Thoracic aorta (tissue), 2 donors: ENCODE measurements at regions not wholly inside any gene's neighbourhood (a gene's known extent, or its start where the extent isn't known, plus 50 kb on each side); places are given as distances from the start of the nearest gene placed in this dataset.

Experiments
- ATAC-seq: fragments of 150-250 bp; one replicate; pipeline ENCODE4 v1.8.0; 2017; ENCODE audit warnings: low read depth; ENCODE audit not compliant: insufficient number of reproducible peaks, low FRiP score
- DNase-seq: peaks from one replicate; pipeline ENCODE4 v3.0.0-alpha.2; 2020; ENCODE audit warnings: low spot score
- H3K27ac ChIP-seq, 2 donors: fragments of 200-600 bp; sonication (generic); 1 replicate in 1 of 2; 2 replicates in 1 of 2; pipeline ENCODE4 v1.5.1; 2016; ENCODE audit warnings: mild to moderate bottlenecking in 2 of 2, moderate library complexity in 2 of 2
- H3K27me3 ChIP-seq: fragments of 200-600 bp; sonication (generic); replicated peaks from 2 replicates; pipeline ENCODE4 v1.6.0; 2016; ENCODE audit warnings: mild to moderate bottlenecking; ENCODE audit not compliant: insufficient read depth
- H3K36me3 ChIP-seq: fragments of 200-600 bp; sonication (generic); one replicate; pipeline ENCODE4 v1.5.1; 2016
- H3K4me1 ChIP-seq, 2 donors: fragments of 200-600 bp; sonication (generic); 1 replicate in 1 of 2; 2 replicates in 1 of 2; pipeline versions ENCODE4 v1.5.1 to v1.6.0; 2016; ENCODE audit warnings: low read depth in 2 of 2, mild to moderate bottlenecking in 1 of 2; ENCODE audit not compliant: control insufficient read depth in 1 of 2
- H3K4me3 ChIP-seq: fragments of 200-600 bp; sonication (generic); 2 replicates; pipeline ENCODE4 v1.5.1; 2016; ENCODE audit warnings: mild to moderate bottlenecking
- H3K9me3 ChIP-seq: fragments of 200-600 bp; sonication (generic); 2 replicates; pipeline ENCODE4 v1.5.1; 2016
- CTCF ChIP-seq: fragments of 200-600 bp; sonication (generic); IDR thresholded peaks from one replicate; pipeline ENCODE4 v1.5.1; 2019; ENCODE audit warnings: antibody characterized with exemption

- H3K36me3 ChIP-seq = no peaks in the 10 kb centered on the region
- TF ChIP-seq CTCF = no peak
- no peak for ATAC-seq
Observed at GRCh38 chr1:221641811-221642210, 100.1 kb downstream of the DUSP10 start.

GRCh38 chr1:221643404-221644144 is 98.3 kb downstream of the DUSP10 start:
- ATAC-seq (no peak), DNase-seq (no peak)
- H3K27ac ChIP-seq = no peak overlapping the region
- TF ChIP-seq CTCF = no peak
- H3K9me3 ChIP-seq = no peaks in the 10 kb centered on the region
- no peaks in the 10 kb centered on the region for H3K27me3 ChIP-seq
- H3K4me1 ChIP-seq = no peaks in the 10 kb centered on the region
- no peaks in the 10 kb centered on the region for H3K36me3 ChIP-seq
- H3K4me3 ChIP-seq = no peak overlapping the region

More at GRCh38 chr1:221641811-221642210, 100.1 kb downstream of the DUSP10 start:
- no peak for DNase-seq
- Histone ChIP-seq H3K4me1 (no peaks in the 10 kb centered on the region), H3K9me3 (no peaks in the 10 kb centered on the region), H3K27me3 (no peaks in the 10 kb centered on the region), H3K27ac (no peak overlapping the region), H3K4me3 (no peak overlapping the region)

- Histone ChIP-seq H3K4me1 (no peaks in the 10 kb centered on the region), H3K27me3 (no peaks in the 10 kb centered on the region), H3K9me3 (no peaks in the 10 kb centered on the region), H3K36me3 (no peaks in the 10 kb centered on the region), H3K4me3 (no peak overlapping the region), H3K27ac (no peak overlapping the region)
- ATAC-seq = no peak
- no peak for TF ChIP-seq CTCF
- no peak for DNase-seq
Observed at GRCh38 chr1:221644145-221644448, 97.8 kb downstream of the DUSP10 start.

GRCh38 chr1:221644663-221645258 is 97.1 kb downstream of the DUSP10 start:
- H3K4me3 ChIP-seq = no peak overlapping the region
- H3K36me3 ChIP-seq = no peaks in the 10 kb centered on the region
- no peak for TF ChIP-seq CTCF
- H3K4me1 ChIP-seq = no peaks in the 10 kb centered on the region
- H3K9me3 ChIP-seq = no peaks in the 10 kb centered on the region
- DNase-seq = no peak
- no peak for ATAC-seq
- no peak overlapping the region for H3K27ac ChIP-seq
- H3K27me3 ChIP-seq = no peaks in the 10 kb centered on the region

GRCh38 chr1:221648201-221648600 is 93.7 kb downstream of the DUSP10 start:
- H3K27ac ChIP-seq = no peak overlapping the region
- H3K4me3 ChIP-seq = no peak overlapping the region
- H3K36me3 ChIP-seq = no peaks in the 10 kb centered on the region
- no peak for ATAC-seq
- no peak for DNase-seq
- no peaks in the 10 kb centered on the region for H3K9me3 ChIP-seq
- no peaks in the 10 kb centered on the region for H3K27me3 ChIP-seq
- no peak for TF ChIP-seq CTCF
- H3K4me1 ChIP-seq = no peaks in the 10 kb centered on the region
